ENCODE measurements at regions not wholly inside any gene's neighbourhood (a gene's known extent, or its start where the extent isn't known, plus 50 kb on each side); places are given as distances from the start of the nearest gene placed in this dataset.

DNA sequence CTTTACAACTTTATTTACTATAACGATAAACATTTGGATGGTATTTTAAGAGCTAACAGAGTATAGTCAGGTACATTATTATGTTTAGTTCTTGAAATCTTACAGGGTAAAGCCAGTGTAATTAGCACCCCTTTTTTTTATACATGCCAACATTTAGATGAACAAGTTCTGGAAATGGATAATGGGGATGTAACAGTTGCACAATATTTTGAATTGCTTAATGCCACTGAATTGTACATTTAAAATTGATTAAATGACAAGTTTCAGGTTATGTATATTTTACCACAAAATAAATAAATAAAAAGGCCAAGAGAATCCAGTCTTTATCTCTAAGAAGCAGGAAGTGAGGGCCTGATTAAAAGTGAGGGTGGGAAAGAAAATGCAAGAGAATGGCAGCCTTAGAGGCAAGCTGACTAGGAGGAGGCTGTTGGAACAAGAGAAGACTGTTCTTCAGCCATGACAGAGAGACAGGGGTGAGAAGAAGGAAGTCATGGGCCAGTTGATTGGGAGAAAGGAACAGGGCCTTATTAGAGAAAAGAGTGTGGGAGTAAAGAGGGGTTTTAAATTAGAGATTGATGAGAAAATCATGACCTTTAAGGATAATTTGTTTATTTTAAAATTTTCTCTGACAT lies 49.9 kb upstream of the TNFSF18 start:
- TF ChIP-seq, protein P1, sequence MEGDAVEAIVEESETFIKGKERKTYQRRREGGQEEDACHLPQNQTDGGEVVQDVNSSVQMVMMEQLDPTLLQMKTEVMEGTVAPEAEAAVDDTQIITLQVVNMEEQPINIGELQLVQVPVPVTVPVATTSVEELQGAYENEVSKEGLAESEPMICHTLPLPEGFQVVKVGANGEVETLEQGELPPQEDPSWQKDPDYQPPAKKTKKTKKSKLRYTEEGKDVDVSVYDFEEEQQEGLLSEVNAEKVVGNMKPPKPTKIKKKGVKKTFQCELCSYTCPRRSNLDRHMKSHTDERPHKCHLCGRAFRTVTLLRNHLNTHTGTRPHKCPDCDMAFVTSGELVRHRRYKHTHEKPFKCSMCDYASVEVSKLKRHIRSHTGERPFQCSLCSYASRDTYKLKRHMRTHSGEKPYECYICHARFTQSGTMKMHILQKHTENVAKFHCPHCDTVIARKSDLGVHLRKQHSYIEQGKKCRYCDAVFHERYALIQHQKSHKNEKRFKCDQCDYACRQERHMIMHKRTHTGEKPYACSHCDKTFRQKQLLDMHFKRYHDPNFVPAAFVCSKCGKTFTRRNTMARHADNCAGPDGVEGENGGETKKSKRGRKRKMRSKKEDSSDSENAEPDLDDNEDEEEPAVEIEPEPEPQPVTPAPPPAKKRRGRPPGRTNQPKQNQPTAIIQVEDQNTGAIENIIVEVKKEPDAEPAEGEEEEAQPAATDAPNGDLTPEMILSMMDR (IDR thresholded peaks at IDR 0.05; ENCODE audit: insufficient read depth, low read length): no peak
- no peak for TF ChIP-seq REST (IDR thresholded peaks at IDR 0.05; ENCODE audit: insufficient replicate concordance, low read depth)
- TF ChIP-seq POLR2AphosphoS5 (IDR thresholded peaks at IDR 0.05; ENCODE audit: low read depth): no peak
- no peak for TF ChIP-seq GABPA (IDR thresholded peaks at IDR 0.05; ENCODE audit: low read depth)
- no peak; the same call in 1 of the 2 replicates for TF ChIP-seq SPI1 (IDR thresholded peaks at IDR 0.05; ENCODE audit: borderline replicate concordance, low read depth)

Data from HL-60 (cell line).